ENCODE measurements at regions not wholly inside any gene's neighbourhood (a gene's known extent, or its start where the extent isn't known, plus 50 kb on each side); places are given as distances from the start of the nearest gene placed in this dataset.
A peak's percentile ranks its signal among the peaks of the same experiment; 100 is the strongest.
"Not testable (repeated sequence)": the region's sequence is repeated elsewhere in the genome, so short reads cannot be mapped to it uniquely, and the experiment has no call there.

GRCh38 chr3:151600783-151601182 is 132.9 kb upstream of the AADACL2 start:
- ATAC-seq (no peak), DNase-seq (ENCODE audit: missing footprints) (no peak)
- intact Hi-C loops (cut with DNase I): no loop called here

GRCh38 chr3:151599103-151599672 is 134.5 kb upstream of the AADACL2 start:
- ATAC-seq (no peak), DNase-seq (ENCODE audit: missing footprints) (no peak)
- intact Hi-C loops (cut with DNase I): no loop called here

GRCh38 chr3:151596940-151597339 is 136.1 kb upstream of the IGSF10 start:
- no peak for ATAC-seq
- intact Hi-C loops (cut with DNase I): no loop called here
- DNase-seq (ENCODE audit: missing footprints): no peak

GRCh38 chr3:151593928-151594327 is 133.1 kb upstream of the IGSF10 start:
- intact Hi-C loops (cut with DNase I): no loop called here

GRCh38 chr3:151592287-151592686 is 131.4 kb upstream of the IGSF10 start:
- intact Hi-C loops (cut with DNase I): no loop called here
- no peak for ATAC-seq
- no peak for DNase-seq (ENCODE audit: missing footprints)

More at GRCh38 chr3:151593928-151594327, 133.1 kb upstream of the IGSF10 start:
- no peak for ATAC-seq
- DNase-seq (ENCODE audit: missing footprints): no peak

- intact Hi-C loops (cut with DNase I): no loop called here
- no peak for DNase-seq (ENCODE audit: missing footprints)
- ATAC-seq: no peak
These were observed 130.6 kb upstream of the IGSF10 start for GRCh38 chr3:151591441-151591840.

- ATAC-seq: no peak
- intact Hi-C loops (cut with DNase I): no loop called here
These were observed 128.4 kb upstream of the IGSF10 start for GRCh38 chr3:151589311-151589710.

GRCh38 chr3:151587659-151588058 is 126.8 kb upstream of the IGSF10 start:
- ATAC-seq; DNase-seq (ENCODE audit: missing footprints); intact Hi-C loops (cut with DNase I): not testable (repeated sequence)

More at GRCh38 chr3:151589311-151589710, 128.4 kb upstream of the IGSF10 start:
- no peak for DNase-seq (ENCODE audit: missing footprints)

- DNase-seq (ENCODE audit: missing footprints): no peak
- intact Hi-C loops (cut with DNase I): no loop called here
- ATAC-seq: no peak
These were observed 123.7 kb upstream of the IGSF10 start for GRCh38 chr3:151584566-151584965.

GRCh38 chr3:151581035-151581434 is 120.2 kb upstream of the IGSF10 start:
- DNase-seq (ENCODE audit: missing footprints): no peak
- intact Hi-C loops (cut with DNase I): no loop called here
- ATAC-seq: no peak

- ATAC-seq (no peak), DNase-seq (ENCODE audit: missing footprints) (no peak)
- intact Hi-C loops (cut with DNase I): no loop called here
These were observed 119.7 kb upstream of the IGSF10 start for GRCh38 chr3:151580591-151580990.

- intact Hi-C loops (cut with DNase I): no loop called here
- DNase-seq (ENCODE audit: missing footprints) (no peak), ATAC-seq (peak; percentile 70)
These were observed 118.9 kb upstream of the IGSF10 start for GRCh38 chr3:151579571-151580270.

GRCh38 chr3:151578495-151578894 is 117.6 kb upstream of the IGSF10 start:
- ATAC-seq: no peak

GRCh38 chr3:151576511-151577137 is 115.8 kb upstream of the IGSF10 start:
- intact Hi-C loops (cut with DNase I): no loop called here
- ATAC-seq (no peak), DNase-seq (ENCODE audit: missing footprints) (no peak)

More at GRCh38 chr3:151578495-151578894, 117.6 kb upstream of the IGSF10 start:
- intact Hi-C loops (cut with DNase I): no loop called here
- DNase-seq (ENCODE audit: missing footprints): no peak

- ATAC-seq (peak; percentile 37), DNase-seq (ENCODE audit: missing footprints) (no peak)
- intact Hi-C loops (cut with DNase I): no loop called here
These were observed 107.3 kb upstream of the IGSF10 start for GRCh38 chr3:151568184-151568583.

- intact Hi-C loops (cut with DNase I): no loop called here
These were observed 106.6 kb upstream of the IGSF10 start for GRCh38 chr3:151567477-151567876.

GRCh38 chr3:151564261-151564660 is 103.4 kb upstream of the IGSF10 start:
- intact Hi-C loops (cut with DNase I): no loop called here
- DNase-seq (ENCODE audit: missing footprints) (no peak), ATAC-seq (no peak)

More at GRCh38 chr3:151567477-151567876, 106.6 kb upstream of the IGSF10 start:
- no peak for DNase-seq (ENCODE audit: missing footprints)
- ATAC-seq: no peak

- intact Hi-C loops (cut with DNase I): no loop called here
- no peak for ATAC-seq
- DNase-seq (ENCODE audit: missing footprints): no peak
These were observed 102.4 kb upstream of the IGSF10 start for GRCh38 chr3:151563305-151563704.

- ATAC-seq (no peak), DNase-seq (ENCODE audit: missing footprints) (no peak)
- intact Hi-C loops (cut with DNase I): no loop called here
These were observed 102.0 kb upstream of the IGSF10 start for GRCh38 chr3:151562891-151563290.

GRCh38 chr3:151561878-151562277 is 101.0 kb upstream of the IGSF10 start:
- DNase-seq (ENCODE audit: missing footprints) (no peak), ATAC-seq (no peak)
- intact Hi-C loops (cut with DNase I): no loop called here

Measured in Right ventricle myocardium inferior (tissue), 1 donor.